Adrenal gland (tissue), 9 donors: ENCODE measurements at regions not wholly inside any gene's neighbourhood (a gene's known extent, or its start where the extent isn't known, plus 50 kb on each side); places are given as distances from the start of the nearest gene placed in this dataset.

Experiments used
- DNase-seq, 7 donors: peaks; one replicate each; pipeline ENCODE4 v3.0.0-alpha.2; 2019 to 2020
- H3K27ac ChIP-seq, 5 donors: fragments of 200-600 bp; sonication (generic) in 4 of 5; 1 replicate in 3 of 5; 2 replicates in 2 of 5; pipeline versions ENCODE4 v1.5.1 to v1.8.0; 2016 to 2020; ENCODE audit warnings: mild to moderate bottlenecking in 1 of 5
- H3K27me3 ChIP-seq: fragments of 200-600 bp; 2 replicates; pipeline ENCODE4 v1.8.0; 2021
- H3K36me3 ChIP-seq, 2 donors: fragments of 200-600 bp; replicated peaks in 1 of 2; 1 replicate in 1 of 2; 2 replicates in 1 of 2; pipeline versions ENCODE4 v1.5.1 to v1.8.0; 2018 to 2022
- H3K4me1 ChIP-seq, 2 donors: fragments of 200-600 bp; replicated peaks in 1 of 2; 1 replicate in 1 of 2; 2 replicates in 1 of 2; pipeline versions ENCODE4 v1.5.1 to v1.8.0; 2018 to 2021
- H3K4me3 ChIP-seq, 4 donors: fragments of 200-600 bp; sonication (generic) in 3 of 4; one replicate each; pipeline ENCODE4 v1.5.1; 2016 to 2018
- H3K9me3 ChIP-seq, 3 donors: fragments of 200-600 bp; sonication (generic) in 1 of 3; replicated peaks in 1 of 3; 1 replicate in 2 of 3; 2 replicates in 1 of 3; pipeline versions ENCODE4 v1.5.1 to v1.8.0; 2016 to 2021
- CTCF ChIP-seq, 6 experiments: fragments of 450-650 bp in 4 of 6; fragments of 200-600 bp in 2 of 6; sonication (generic) in 1 of 6; IDR thresholded peaks; 1 replicate in 5 of 6; 2 replicates in 1 of 6; pipeline versions ENCODE4 v1.5.1 to v1.8.0; 2016 to 2021; ENCODE audit warnings: antibody characterized with exemption in 6 of 6, mild to moderate bottlenecking in 2 of 6, moderate library complexity in 1 of 6
- POLR2A ChIP-seq, 2 donors: fragments of 450-650 bp; IDR thresholded peaks; one replicate each; pipeline ENCODE4 v1.6.1; 2017; ENCODE audit warnings: antibody characterized with exemption in 2 of 2, mild to moderate bottlenecking in 2 of 2, moderate library complexity in 1 of 2
- WGBS, 4 donors: extraction: QIAGEN DNeasy Blood & Tissue Kit in 2 of 4; methylation state at CpG; one replicate each; pipeline versions ENCODE4 v1.1.5 to v1.1.7; 2013 to 2017; 5-methylcytosine and 5-hydroxymethylcytosine counted together
- intact Hi-C, 2 donors: fragments of 100-400 bp; cut with DNase I; formaldehyde crosslinking; loops; one replicate each; pipeline versions ENCODE4 v1.14.1 to v1.15.0; 2022 to 2023
- donor health status: healthy with polysubstance abuse.
- donor health status: Bipolar disorder and iron deficiency.
- donor health status: DM: yes; HTN: yes; CAD: no.
- donor health status: DM: no; HTN: no; CAD: no.
- donor health status: DM: no; HTN: no; CAD: no.

GRCh38 chr3:19662486-19662885 lies 271.5 kb downstream of the EFHB start:
- intact Hi-C loops = no loop called here
- no peak overlapping the region for H3K4me3 ChIP-seq
- WGBS, 4 donors = 82 to 86% (median 86%) methylated on average over 6 of the region's 6 CpGs
- no peak for DNase-seq
- no peaks in the 10 kb centered on the region for H3K36me3 ChIP-seq
- no peak overlapping the region for H3K27ac ChIP-seq
- TF ChIP-seq POLR2A (IDR thresholded peaks at IDR 0.05) (no peak), CTCF (IDR thresholded peaks at IDR 0.05) (no peak)
- H3K9me3 ChIP-seq = no peaks in the 10 kb centered on the region
- no peaks in the 10 kb centered on the region for H3K4me1 ChIP-seq
- no peaks in the 10 kb centered on the region for H3K27me3 ChIP-seq

GRCh38 chr3:19652336-19652735 lies 281.7 kb downstream of the EFHB start:
- Histone ChIP-seq H3K27ac (no peak overlapping the region), H3K4me3 (no peak overlapping the region), H3K27me3 (no peaks in the 10 kb centered on the region), H3K36me3 (no peaks in the 10 kb centered on the region), H3K9me3 (peaks cover 0 to 11% (median 0%) of the 10 kb centered on the region in 3 donors), H3K4me1 (no peaks in the 10 kb centered on the region)
- no peak for DNase-seq
- intact Hi-C loops = no loop called here
- TF ChIP-seq CTCF (IDR thresholded peaks at IDR 0.05) (no peak), POLR2A (IDR thresholded peaks at IDR 0.05) (no peak)

- Histone ChIP-seq H3K4me1 (no peaks in the 10 kb centered on the region), H3K36me3 (no peaks in the 10 kb centered on the region), H3K27me3 (no peaks in the 10 kb centered on the region), H3K4me3 (no peak overlapping the region), H3K9me3 (no peaks in the 10 kb centered on the region), H3K27ac (no peak overlapping the region)
- intact Hi-C loops = no loop called here
- TF ChIP-seq POLR2A (IDR thresholded peaks at IDR 0.05) = no peak
- no peak for TF ChIP-seq CTCF (IDR thresholded peaks at IDR 0.05)
- DNase-seq = no peak
- 40 to 60% (median 53%) methylated on average over 2 of the region's 2 CpGs for WGBS, 4 donors
Observed at GRCh38 chr3:19645093-19645492, 288.9 kb downstream of the EFHB start.

- TF ChIP-seq CTCF (IDR thresholded peaks at IDR 0.05) (no peak), POLR2A (IDR thresholded peaks at IDR 0.05) (no peak)
- H3K4me1 ChIP-seq = no peaks in the 10 kb centered on the region
- no peaks in the 10 kb centered on the region for H3K36me3 ChIP-seq
- no peak for DNase-seq
- no peaks in the 10 kb centered on the region for H3K9me3 ChIP-seq
- WGBS, 4 donors = 56 to 69% (median 60%) methylated on average over 2 of the region's 2 CpGs
- H3K4me3 ChIP-seq = no peak overlapping the region
- H3K27me3 ChIP-seq = no peaks in the 10 kb centered on the region
- intact Hi-C loops = no loop called here
- H3K27ac ChIP-seq = no peak overlapping the region
Observed at GRCh38 chr3:19644405-19644804, 289.6 kb downstream of the EFHB start.
